ENCODE measurements at regions not wholly inside any gene's neighbourhood (a gene's known extent, or its start where the extent isn't known, plus 50 kb on each side); places are given as distances from the start of the nearest gene placed in this dataset.
"Not testable (repeated sequence)": the region's sequence is repeated elsewhere in the genome, so short reads cannot be mapped to it uniquely, and the experiment has no call there.

- TF ChIP-seq CTCF (IDR thresholded peaks at IDR 0.05; ENCODE audit: borderline replicate concordance, insufficient read depth, low read depth, low read length) = no peak
- H3K4me3 ChIP-seq (ENCODE audit: low read depth, low read length) = no peak overlapping the region
These were observed 1078.2 kb downstream of the ZPLD1 start for GRCh38 chr3:103513003-103513402.

- no peak for TF ChIP-seq CTCF (IDR thresholded peaks at IDR 0.05; ENCODE audit: borderline replicate concordance, insufficient read depth, low read depth, low read length)
- H3K4me3 ChIP-seq (ENCODE audit: low read depth, low read length) = no peak overlapping the region
These were observed 1080.3 kb downstream of the ZPLD1 start for GRCh38 chr3:103515116-103515515.

GRCh38 chr3:103516950-103517349, 1082.1 kb downstream of the ZPLD1 start:
- H3K4me3 ChIP-seq (ENCODE audit: low read depth, low read length) = no peak overlapping the region

GRCh38 chr3:103531327-103531726, 1096.5 kb downstream of the ZPLD1 start:
- not testable (repeated sequence) for H3K4me3 ChIP-seq (ENCODE audit: low read depth, low read length)

More at GRCh38 chr3:103516950-103517349, 1082.1 kb downstream of the ZPLD1 start:
- TF ChIP-seq CTCF (IDR thresholded peaks at IDR 0.05; ENCODE audit: borderline replicate concordance, insufficient read depth, low read depth, low read length) = no peak

GRCh38 chr3:103532986-103533385, 1098.2 kb downstream of the ZPLD1 start:
- no peak for TF ChIP-seq CTCF (IDR thresholded peaks at IDR 0.05; ENCODE audit: borderline replicate concordance, insufficient read depth, low read depth, low read length)
- no peak overlapping the region for H3K4me3 ChIP-seq (ENCODE audit: low read depth, low read length)

- no peak overlapping the region for H3K4me3 ChIP-seq (ENCODE audit: low read depth, low read length)
- no peak for TF ChIP-seq CTCF (IDR thresholded peaks at IDR 0.05; ENCODE audit: borderline replicate concordance, insufficient read depth, low read depth, low read length)
These were observed 1119.6 kb downstream of the ZPLD1 start for GRCh38 chr3:103554451-103554850.

- not testable (repeated sequence) for H3K4me3 ChIP-seq (ENCODE audit: low read depth, low read length)
These were observed 1129.3 kb downstream of the ZPLD1 start for GRCh38 chr3:103564116-103564515.

GRCh38 chr3:103585809-103586208, 1151.0 kb downstream of the ZPLD1 start:
- no peak overlapping the region for H3K4me3 ChIP-seq (ENCODE audit: low read depth, low read length)
- no peak for TF ChIP-seq CTCF (IDR thresholded peaks at IDR 0.05; ENCODE audit: borderline replicate concordance, insufficient read depth, low read depth, low read length)
